CD14-positive monocyte (primary cell): ENCODE measurements at regions not wholly inside any gene's neighbourhood (a gene's known extent, or its start where the extent isn't known, plus 50 kb on each side); places are given as distances from the start of the nearest gene placed in this dataset.

Experiments
- DNase-seq, 3 donors: peaks; one replicate each; pipeline ENCODE4 v3.0.0-alpha.2; 2011 to 2022
- H2AFZ ChIP-seq: 2 replicates; pipeline ENCODE4 v1.6.0; 2012; ENCODE audit warnings: mild to moderate bottlenecking, low read depth, low read length, inconsistent platforms; ENCODE audit not compliant: insufficient read depth, poor library complexity, severe bottlenecking
- H3K27ac ChIP-seq, 2 donors: 1 replicate in 1 of 2; 2 replicates in 1 of 2; pipeline ENCODE4 v1.5.1; 2012 to 2013; ENCODE audit warnings: low read length in 2 of 2, control low read depth in 1 of 2, inconsistent platforms in 1 of 2, low read depth in 1 of 2, mild to moderate bottlenecking in 1 of 2
- H3K27me3 ChIP-seq, 2 donors: one replicate each; pipeline versions ENCODE4 v1.6.0 to v1.6.1; 2011 to 2013; ENCODE audit warnings: low read length in 2 of 2; ENCODE audit not compliant: control insufficient read depth in 2 of 2, insufficient read depth in 2 of 2
- H3K36me3 ChIP-seq, 2 donors: replicated peaks in 1 of 2; 1 replicate in 1 of 2; 2 replicates in 1 of 2; pipeline versions ENCODE4 v1.5.1 to v1.6.1; 2012 to 2013; ENCODE audit warnings: low read length in 2 of 2, control low read depth in 1 of 2, inconsistent platforms in 1 of 2, mild to moderate bottlenecking in 1 of 2; ENCODE audit not compliant: insufficient read depth in 2 of 2, control insufficient read depth in 1 of 2
- H3K4me1 ChIP-seq, 2 donors: 1 replicate in 1 of 2; 2 replicates in 1 of 2; pipeline versions ENCODE4 v1.5.1 to v1.6.1; 2012 to 2013; ENCODE audit warnings: low read length in 2 of 2, control low read depth in 1 of 2, inconsistent platforms in 1 of 2, mild to moderate bottlenecking in 1 of 2, moderate library complexity in 1 of 2; ENCODE audit not compliant: insufficient read depth in 2 of 2, control insufficient read depth in 1 of 2
- H3K4me2 ChIP-seq: replicated peaks from 2 replicates; pipeline ENCODE3; 2012; ENCODE audit warnings: low read length, moderate library complexity, mild to moderate bottlenecking; ENCODE audit not compliant: poor library complexity, severe bottlenecking; ENCODE audit errors: extremely low read depth
- H3K4me3 ChIP-seq, 3 experiments: fragments of 200-600 bp in 1 of 3; sonication (generic) in 1 of 3; replicated peaks in 1 of 3; 1 replicate in 2 of 3; 2 replicates in 1 of 3; pipeline ENCODE4 v1.5.1; 2011 to 2013; ENCODE audit warnings: low read length in 3 of 3, mild to moderate bottlenecking in 3 of 3, control low read depth in 2 of 3, low read depth in 2 of 3, inconsistent platforms in 1 of 3, moderate library complexity in 1 of 3
- H3K79me2 ChIP-seq: 2 replicates; pipeline ENCODE4 v1.6.0; 2012; ENCODE audit warnings: mild to moderate bottlenecking, control low read depth, inconsistent platforms, low read length, moderate library complexity; ENCODE audit not compliant: insufficient read depth
- H3K9ac ChIP-seq: 2 replicates; pipeline ENCODE4 v1.6.0; 2017; ENCODE audit warnings: low read length, mild to moderate bottlenecking; ENCODE audit not compliant: insufficient read depth, poor library complexity, severe bottlenecking
- H3K9me3 ChIP-seq, 2 donors: replicated peaks in 1 of 2; 1 replicate in 1 of 2; 2 replicates in 1 of 2; pipeline versions ENCODE4 v1.5.1 to v1.6.1; 2012 to 2013; ENCODE audit warnings: low read length in 2 of 2, control low read depth in 1 of 2; ENCODE audit not compliant: control insufficient read depth in 1 of 2, insufficient read depth in 1 of 2
- H4K20me1 ChIP-seq: 2 replicates; pipeline ENCODE4 v1.6.0; 2012; ENCODE audit warnings: mild to moderate bottlenecking, low read length, control low read depth, moderate library complexity; ENCODE audit not compliant: insufficient read depth
- H3K27ac Mint-ChIP-seq, 7 donors: one replicate each; pipeline ENCODE4 v1.8.0; 2020; ENCODE audit warnings: mild to moderate bottlenecking in 7 of 7, mixed read lengths in 7 of 7, moderate library complexity in 6 of 7, inconsistent platforms in 2 of 7
- H3K27me3 Mint-ChIP-seq, 3 donors: one replicate each; pipeline ENCODE4 v1.8.0; 2021 to 2022; ENCODE audit warnings: low read depth in 3 of 3, mild to moderate bottlenecking in 3 of 3, mixed read lengths in 3 of 3, moderate library complexity in 3 of 3, inconsistent platforms in 1 of 3
- H3K36me3 Mint-ChIP-seq, 2 donors: one replicate each; pipeline ENCODE4 v1.8.0; 2020; ENCODE audit warnings: mixed read lengths in 2 of 2, inconsistent platforms in 1 of 2, mild to moderate bottlenecking in 1 of 2
- H3K4me1 Mint-ChIP-seq: one replicate; pipeline ENCODE4 v1.8.0; 2020; ENCODE audit warnings: mild to moderate bottlenecking, mixed read lengths
- H3K4me3 Mint-ChIP-seq, 2 donors: one replicate each; pipeline ENCODE4 v1.8.0; 2020; ENCODE audit warnings: mild to moderate bottlenecking in 2 of 2, mixed read lengths in 2 of 2, moderate library complexity in 1 of 2
- H3K9me3 Mint-ChIP-seq, 7 donors: one replicate each; pipeline ENCODE4 v1.8.0; 2020 to 2022; ENCODE audit warnings: mixed read lengths in 7 of 7, mild to moderate bottlenecking in 6 of 7, moderate library complexity in 6 of 7, inconsistent platforms in 2 of 7
- CTCF ChIP-seq: fragments of 200-600 bp; IDR thresholded peaks from one replicate; pipeline ENCODE4 v1.8.0; 2022; ENCODE audit warnings: antibody characterized with exemption, mild to moderate bottlenecking
- WGBS: methylation state at CpG from one replicate; pipeline ENCODE4 v1.1.5; 2013; ENCODE audit warnings: missing lambda C conversion rate; ENCODE audit not compliant: insufficient coverage; 5-methylcytosine and 5-hydroxymethylcytosine counted together
- intact Hi-C, 2 donors: fragments of 100-400 bp; cut with micrococcal nuclease; formaldehyde crosslinking; loops; one replicate each; pipeline versions ENCODE4 v1.15.0 to v1.15.1; 2023

DNA sequence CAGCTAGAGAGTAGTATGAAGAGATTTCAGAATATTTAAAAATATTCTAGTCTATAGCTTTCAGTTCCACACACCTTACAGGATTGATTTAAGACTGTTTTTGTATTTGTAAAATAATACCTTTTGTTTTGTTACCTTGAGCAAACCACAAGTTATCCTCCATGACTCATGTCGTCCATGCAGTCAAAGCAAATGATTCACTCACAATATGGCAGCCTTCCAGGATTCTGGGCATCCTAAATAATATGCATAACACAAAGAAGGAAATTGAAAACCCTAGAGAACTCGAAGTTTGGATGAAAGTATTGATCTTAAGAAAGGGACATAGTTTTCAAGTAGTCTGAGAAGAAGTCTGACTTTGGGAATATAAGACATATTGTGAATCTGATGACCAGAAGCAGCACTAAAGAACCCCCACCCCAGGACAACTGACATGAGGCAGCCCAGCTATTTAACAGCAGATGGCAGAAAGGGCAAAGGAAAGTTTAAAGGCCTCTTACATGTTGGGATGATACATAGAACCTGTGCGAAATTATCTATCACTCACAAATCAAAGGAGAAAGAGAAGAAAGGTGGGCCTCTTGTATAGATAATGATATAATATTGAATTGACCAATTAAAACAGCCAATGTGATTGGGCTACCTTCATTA is 857.9 kb downstream of the BRINP3 start:
- H3K27me3 Mint-ChIP-seq = peaks cover 0 to 1% (median 0%) of the 10 kb centered on the region in 3 donors
- Histone ChIP-seq H3K79me2 (no peaks in the 10 kb centered on the region), H4K20me1 (no peaks in the 10 kb centered on the region), H3K4me1 (no peaks in the 10 kb centered on the region), H3K27me3 (no peaks in the 10 kb centered on the region), H3K9me3 (no peaks in the 10 kb centered on the region), H3K27ac (no peak overlapping the region), H3K4me2 (no peak overlapping the region), H3K9ac (no peak overlapping the region), H2AFZ (no peak overlapping the region), H3K4me3 (no peak overlapping the region), H3K36me3 (no peaks in the 10 kb centered on the region)
- TF ChIP-seq CTCF = no peak
- no peak overlapping the region for H3K4me3 Mint-ChIP-seq
- no CpG with 5 or more reads among the region's 3 CpGs for WGBS
- peaks cover 0 to 5% (median 0%) of the 10 kb centered on the region in 7 donors for H3K9me3 Mint-ChIP-seq
- H3K27ac Mint-ChIP-seq = peak overlapping the region in 1 of 7 donors; percentile 53
- DNase-seq = no peak
- H3K36me3 Mint-ChIP-seq = no peaks in the 10 kb centered on the region
- intact Hi-C loops = no loop called here
- H3K4me1 Mint-ChIP-seq = no peaks in the 10 kb centered on the region

DNA sequence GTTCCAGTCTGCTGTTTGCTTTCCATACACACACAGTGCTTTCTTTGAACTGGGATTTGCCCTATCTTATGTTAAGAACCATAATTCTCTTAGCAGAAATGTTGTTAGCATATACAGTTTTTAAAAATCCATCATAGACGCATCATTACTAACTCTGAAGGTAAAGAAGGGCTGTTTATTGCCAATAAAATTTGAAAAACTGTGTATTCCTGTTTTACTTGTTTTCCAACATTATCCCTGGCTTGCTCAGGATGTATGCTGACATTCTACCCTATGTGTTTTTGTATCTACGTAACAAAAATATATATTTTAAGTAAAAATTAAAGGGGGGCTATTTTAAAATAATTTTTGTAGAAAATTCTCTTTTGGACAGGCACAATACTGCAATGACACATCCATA is 857.2 kb downstream of the BRINP3 start:
- no peaks in the 10 kb centered on the region for H3K27me3 ChIP-seq
- no peak for DNase-seq
- H3K4me1 ChIP-seq = no peaks in the 10 kb centered on the region
- H3K36me3 ChIP-seq = no peaks in the 10 kb centered on the region
- no peak overlapping the region for H3K4me2 ChIP-seq
- Mint-ChIP-seq H3K4me3 (no peak overlapping the region), H3K9me3 (peaks cover 0 to 5% (median 1%) of the 10 kb centered on the region in 7 donors), H3K4me1 (no peaks in the 10 kb centered on the region), H3K36me3 (no peaks in the 10 kb centered on the region), H3K27me3 (peaks cover 0 to 1% (median 0%) of the 10 kb centered on the region in 3 donors), H3K27ac (no peak overlapping the region)
- TF ChIP-seq CTCF = no peak
- intact Hi-C loops = no loop called here
- no peak overlapping the region for H3K4me3 ChIP-seq
- H3K79me2 ChIP-seq = no peaks in the 10 kb centered on the region
- no peak overlapping the region for H2AFZ ChIP-seq
- H4K20me1 ChIP-seq = no peaks in the 10 kb centered on the region
- no peaks in the 10 kb centered on the region for H3K9me3 ChIP-seq
- no peak overlapping the region for H3K9ac ChIP-seq
- WGBS = no CpG with 5 or more reads among the region's 2 CpGs
- H3K27ac ChIP-seq = no peak overlapping the region
